SK-N-SH (cell line): ENCODE measurements at regions not wholly inside any gene's neighbourhood (a gene's known extent, or its start where the extent isn't known, plus 50 kb on each side); places are given as distances from the start of the nearest gene placed in this dataset.

ENCODE experiments used
- CTCF ChIA-PET: fragments of 300-600, 350-600 bp; formaldehyde crosslinking; extraction: SDS; loops from one replicate; lab custom pipeline; 2021; lab: Yijun Ruan, JAX
- POLR2A ChIA-PET: fragments of 350-600 bp; sonication (Branson Sonifier 250); formaldehyde crosslinking; extraction: SDS; loops from one replicate; lab custom pipeline; 2020; ENCODE audit warnings: antibody characterized with exemption, inconsistent platforms; lab: Yijun Ruan, JAX
- DNase-seq: peaks from one replicate; pipeline ENCODE4 v3.0.0; 2012
- H2AFZ ChIP-seq: fragments of 200-600 bp; sonication (generic); 2 replicates; pipeline ENCODE4 v1.8.1; 2016; ENCODE audit warnings: antibody characterized with exemption, mild to moderate bottlenecking, low read depth
- H3F3A ChIP-seq: fragments of 200-600 bp; sonication (generic); replicated peaks from 2 replicates; pipeline ENCODE3; 2016; ENCODE audit warnings: antibody characterized with exemption, mild to moderate bottlenecking; ENCODE audit not compliant: insufficient read depth
- H3K27ac ChIP-seq, 2 experiments: fragments of 200-500 bp in 1 of 2; fragments of 200-600 bp in 1 of 2; sonication (Bioruptor generic) in 1 of 2; sonication (generic), shearing (Covaris generic) in 1 of 2; 2 replicates each; pipeline versions ENCODE4 v1.5.1 to v1.6.1; 2014 to 2016; ENCODE audit warnings: low read depth in 2 of 2, inconsistent platforms in 1 of 2, low read length in 1 of 2, mild to moderate bottlenecking in 1 of 2, mixed read lengths in 1 of 2
- H3K27me3 ChIP-seq: fragments of 200-600 bp; sonication (generic), shearing (Covaris generic); 2 replicates; pipeline ENCODE4 v1.6.1; 2016; ENCODE audit warnings: mixed run types; ENCODE audit not compliant: insufficient read depth
- H3K36me3 ChIP-seq, 2 experiments: fragments of 200-500 bp in 1 of 2; fragments of 200-600 bp in 1 of 2; sonication (Bioruptor generic) in 1 of 2; sonication (generic) in 1 of 2; replicated peaks in 1 of 2; 2 replicates each; pipeline versions ENCODE3 to v1.5.1; 2014 to 2016; ENCODE audit warnings: low read length in 1 of 2, mild to moderate bottlenecking in 1 of 2; ENCODE audit not compliant: insufficient read depth in 2 of 2, control insufficient read depth in 1 of 2
- H3K4me1 ChIP-seq, 2 experiments: fragments of 200-500 bp in 1 of 2; fragments of 200-600 bp in 1 of 2; sonication (Bioruptor generic) in 1 of 2; sonication (generic), shearing (Covaris generic) in 1 of 2; 2 replicates each; pipeline versions ENCODE4 v1.5.1 to v1.6.1; 2014 to 2016; ENCODE audit warnings: low read depth in 1 of 2, low read length in 1 of 2, mixed run types in 1 of 2; ENCODE audit not compliant: insufficient read depth in 2 of 2, control insufficient read depth in 1 of 2
- H3K4me2 ChIP-seq: fragments of 200-600 bp; sonication (generic), shearing (Covaris generic); 2 replicates; pipeline ENCODE4 v1.6.1; 2017; ENCODE audit warnings: mixed run types
- H3K4me3 ChIP-seq, 2 experiments: fragments of 200-500 bp in 1 of 2; fragments of 200-600 bp in 1 of 2; sonication (Bioruptor generic) in 1 of 2; sonication (generic), shearing (Covaris generic) in 1 of 2; 2 replicates each; pipeline versions ENCODE4 v1.5.1 to v1.8.1; 2014 to 2016; ENCODE audit warnings: low read depth in 2 of 2, inconsistent platforms in 1 of 2, low read length in 1 of 2, mild to moderate bottlenecking in 1 of 2, mixed read lengths in 1 of 2, moderate library complexity in 1 of 2
- H3K79me2 ChIP-seq: fragments of 200-600 bp; sonication (generic); 2 replicates; pipeline ENCODE4 v1.8.1; 2017; ENCODE audit warnings: mild to moderate bottlenecking; ENCODE audit not compliant: insufficient read depth
- H3K9ac ChIP-seq: fragments of 200-600 bp; sonication (generic); 2 replicates; pipeline ENCODE4 v1.6.1; 2017; ENCODE audit warnings: mixed run types
- H3K9me2 ChIP-seq: fragments of 200-600 bp; sonication (generic); 2 replicates; pipeline ENCODE4 v1.6.1; 2017; ENCODE audit warnings: mixed run types
- H3K9me3 ChIP-seq: fragments of 200-600 bp; sonication (generic); 2 replicates; pipeline ENCODE4 v1.6.1; 2017; ENCODE audit warnings: mixed run types, mild to moderate bottlenecking, moderate library complexity
- H4K20me1 ChIP-seq: fragments of 200-600 bp; sonication (generic); 2 replicates; pipeline ENCODE4 v1.6.1; 2017; ENCODE audit warnings: mild to moderate bottlenecking, mixed run types; ENCODE audit not compliant: insufficient read depth
- CTCF ChIP-seq: fragments of 200-600 bp; sonication (generic); IDR thresholded peaks from 2 replicates; pipeline ENCODE4 v1.6.1; 2017; ENCODE audit warnings: antibody characterized with exemption, mild to moderate bottlenecking, moderate library complexity
- ELF1 ChIP-seq: IDR thresholded peaks from 2 replicates; pipeline ENCODE4 v1.4.0; 2012
- FOSL2 ChIP-seq: IDR thresholded peaks from 2 replicates; pipeline ENCODE4 v1.4.0; 2012; ENCODE audit warnings: low read depth, mild to moderate bottlenecking, moderate library complexity, borderline replicate concordance
- FOXJ3 ChIP-seq: sonication (generic); formaldehyde crosslinking; IDR thresholded peaks from 2 replicates; pipeline ENCODE4 v1.5.1; 2020; ENCODE audit warnings: mild to moderate bottlenecking, missing genetic modification reagents
- GABPA ChIP-seq: IDR thresholded peaks from 2 replicates; pipeline ENCODE4 v1.4.0; 2012; ENCODE audit warnings: low read depth, mild to moderate bottlenecking
- GATA2 ChIP-seq: sonication (generic); formaldehyde crosslinking; IDR thresholded peaks from 2 replicates; pipeline ENCODE4 v1.5.0; 2020; ENCODE audit warnings: mild to moderate bottlenecking, missing genetic modification reagents
- MAX ChIP-seq: IDR thresholded peaks from 2 replicates; pipeline ENCODE4 v1.4.0; 2012; ENCODE audit warnings: low read depth
- MEF2A ChIP-seq: IDR thresholded peaks from 2 replicates; pipeline ENCODE4 v1.4.0; 2012; ENCODE audit warnings: low read depth, borderline replicate concordance
- NFIC ChIP-seq: IDR thresholded peaks from 2 replicates; pipeline ENCODE4 v1.4.0; 2012; ENCODE audit warnings: borderline replicate concordance
- PBX3 ChIP-seq: IDR thresholded peaks from 2 replicates; pipeline ENCODE4; 2012
- RCOR1 ChIP-seq: fragments of 150-350 bp; IDR thresholded peaks from 2 replicates; pipeline ENCODE4 v1.6.1; 2017; ENCODE audit warnings: antibody characterized with exemption, low read length
- REST ChIP-seq: IDR thresholded peaks from 2 replicates; pipeline ENCODE4 v1.6.1; 2012; ENCODE audit warnings: mild to moderate bottlenecking, low read depth, low read length, moderate library complexity
- RFX5 ChIP-seq: IDR thresholded peaks from 2 replicates; pipeline ENCODE4 v1.6.1; 2012; ENCODE audit warnings: mild to moderate bottlenecking, improper control_type of control experiment, low read length
- SIN3A ChIP-seq: IDR thresholded peaks from 2 replicates; pipeline ENCODE4 v1.6.1; 2012; ENCODE audit warnings: low read depth, mild to moderate bottlenecking, low read length, moderate library complexity, borderline replicate concordance
- SMC3 ChIP-seq: IDR thresholded peaks from 2 replicates; pipeline ENCODE4 v1.6.1; 2012; ENCODE audit warnings: low read depth, low read length, improper control_type of control experiment
- TEAD4 ChIP-seq: IDR thresholded peaks from 2 replicates; pipeline ENCODE4 v1.4.0; 2012; ENCODE audit warnings: mild to moderate bottlenecking, borderline replicate concordance; ENCODE audit not compliant: insufficient read depth
- USF1 ChIP-seq: IDR thresholded peaks from 2 replicates; pipeline ENCODE4 v1.4.0; 2012; ENCODE audit warnings: low read depth, borderline replicate concordance
- USF2 ChIP-seq: fragments of 150-350 bp; IDR thresholded peaks from 2 replicates; pipeline ENCODE4 v1.6.1; 2017; ENCODE audit warnings: antibody characterized with exemption, low read length, low read depth, borderline replicate concordance
- YY1 ChIP-seq: IDR thresholded peaks from 2 replicates; pipeline ENCODE4 v1.4.0; 2012; ENCODE audit warnings: low read depth, mild to moderate bottlenecking
- ZBTB33 ChIP-seq: IDR thresholded peaks from 2 replicates; pipeline ENCODE4 v1.4.0; 2012; ENCODE audit warnings: low read depth, borderline replicate concordance

- TF ChIP-seq ZBTB33 (no peak), YY1 (no peak), REST (no peak), USF2 (no peak), RFX5 (no peak)
- TF ChIP-seq, all 33 proteins: peak for 0
Measured at GRCh38 chr4:34250562-34250961, 1993.8 kb downstream of the ARAP2 start (continued).

- Histone ChIP-seq H3K36me3 (no peaks in the 10 kb centered on the region), H3K27ac (no peak overlapping the region), H3K9me3 (no peaks in the 10 kb centered on the region), H3K9ac (no peak overlapping the region), H2AFZ (no peak overlapping the region), H3K27me3 (no peaks in the 10 kb centered on the region), H3K4me1 (no peaks in the 10 kb centered on the region), H3K4me2 (no peak overlapping the region), H4K20me1 (no peaks in the 10 kb centered on the region), H3K79me2 (no peaks in the 10 kb centered on the region)
- DNase-seq = no peak
- POLR2A ChIA-PET = no interaction called here
- CTCF ChIA-PET = interaction anchor here (0.6 kb wide), 1 partner anchor 19 kb away, joined by 3 read pairs; no protein-coding TSS in a partner anchor
- TF ChIP-seq SIN3A = no peak
- no peak for TF ChIP-seq YY1
- TF ChIP-seq FOXJ3 (CRISPR knock-in tag) = no peak
- no peak for TF ChIP-seq USF1
- no peak for TF ChIP-seq RFX5
- no peak for TF ChIP-seq GABPA
- no peak for TF ChIP-seq SMC3
- TF ChIP-seq USF2 = no peak
- TF ChIP-seq FOSL2 = no peak
- TF ChIP-seq ELF1 = no peak
- no peak for TF ChIP-seq CTCF
- TF ChIP-seq MEF2A = no peak
- TF ChIP-seq RCOR1 = no peak
- no peak for TF ChIP-seq NFIC
- TF ChIP-seq GATA2 (CRISPR knock-in tag) = no peak
- no peak for TF ChIP-seq MAX
- TF ChIP-seq TEAD4 = no peak
- TF ChIP-seq PBX3 = no peak
- TF ChIP-seq, all 33 proteins: peak for 0
- no peak overlapping the region for H3K4me3 ChIP-seq
- H3F3A ChIP-seq = no peaks in the 10 kb centered on the region
- no peaks in the 10 kb centered on the region for H3K9me2 ChIP-seq
Measured at GRCh38 chr4:34253239-34253638, 1991.1 kb downstream of the ARAP2 start.
